ENCODE measurements at regions not wholly inside any gene's neighbourhood (a gene's known extent, or its start where the extent isn't known, plus 50 kb on each side); places are given as distances from the start of the nearest gene placed in this dataset.

- H3K4me3 ChIP-seq = no peak overlapping the region
- no peak overlapping the region for H3K27ac ChIP-seq
- TF ChIP-seq CTCF (IDR thresholded peaks at IDR 0.05) = no peak
- no peak for TF ChIP-seq POLR2A (IDR thresholded peaks at IDR 0.05)
- no peak for DNase-seq
- H3K36me3 ChIP-seq = no peaks in the 10 kb centered on the region
- H3K4me1 ChIP-seq = no peaks in the 10 kb centered on the region
- H3K27me3 ChIP-seq = no peaks in the 10 kb centered on the region
- intact Hi-C loops (cut with DNase I; ENCODE audit: low total_unique reads) = no loop called here
- H3K9me3 ChIP-seq = no peaks in the 10 kb centered on the region
These were observed 663.5 kb downstream of the EPM2A start for GRCh38 chr6:145071836-145072235.

GRCh38 chr6:145073811-145074210, 661.5 kb downstream of the EPM2A start:
- Histone ChIP-seq H3K4me1 (no peaks in the 10 kb centered on the region), H3K27me3 (no peaks in the 10 kb centered on the region), H3K4me3 (no peak overlapping the region), H3K27ac (no peak overlapping the region), H3K9me3 (no peaks in the 10 kb centered on the region), H3K36me3 (no peaks in the 10 kb centered on the region)
- intact Hi-C loops (cut with DNase I; ENCODE audit: low total_unique reads) = no loop called here
- no peak for DNase-seq
- TF ChIP-seq POLR2A (IDR thresholded peaks at IDR 0.05) (no peak), CTCF (IDR thresholded peaks at IDR 0.05) (no peak)

GRCh38 chr6:145074805-145075204, 660.5 kb downstream of the EPM2A start:
- no peak overlapping the region for H3K27ac ChIP-seq
- H3K27me3 ChIP-seq = no peaks in the 10 kb centered on the region
- H3K36me3 ChIP-seq = no peaks in the 10 kb centered on the region
- H3K4me3 ChIP-seq = no peak overlapping the region
- DNase-seq = no peak
- H3K4me1 ChIP-seq = no peaks in the 10 kb centered on the region
- no peak for TF ChIP-seq CTCF (IDR thresholded peaks at IDR 0.05)
- no peak for TF ChIP-seq POLR2A (IDR thresholded peaks at IDR 0.05)
- intact Hi-C loops (cut with DNase I; ENCODE audit: low total_unique reads) = no loop called here
- H3K9me3 ChIP-seq = no peaks in the 10 kb centered on the region

GRCh38 chr6:145075425-145075824, 659.9 kb downstream of the EPM2A start:
- intact Hi-C loops (cut with DNase I; ENCODE audit: low total_unique reads) = no loop called here
- Histone ChIP-seq H3K27me3 (no peaks in the 10 kb centered on the region), H3K27ac (no peak overlapping the region), H3K4me1 (no peaks in the 10 kb centered on the region), H3K9me3 (no peaks in the 10 kb centered on the region), H3K4me3 (no peak overlapping the region), H3K36me3 (no peaks in the 10 kb centered on the region)
- TF ChIP-seq POLR2A (IDR thresholded peaks at IDR 0.05) (no peak), CTCF (IDR thresholded peaks at IDR 0.05) (no peak)
- DNase-seq = no peak

- H3K9me3 ChIP-seq = no peaks in the 10 kb centered on the region
- intact Hi-C loops (cut with DNase I; ENCODE audit: low total_unique reads) = no loop called here
These were observed 659.0 kb downstream of the EPM2A start for GRCh38 chr6:145076115-145076841.

More at GRCh38 chr6:145076115-145076841, 659.0 kb downstream of the EPM2A start:
- no peaks in the 10 kb centered on the region for H3K4me1 ChIP-seq
- no peaks in the 10 kb centered on the region for H3K27me3 ChIP-seq
- TF ChIP-seq POLR2A (IDR thresholded peaks at IDR 0.05) (no peak), CTCF (IDR thresholded peaks at IDR 0.05) (no peak)
- H3K4me3 ChIP-seq = no peak overlapping the region
- no peak for DNase-seq
- no peak overlapping the region for H3K27ac ChIP-seq
- no peaks in the 10 kb centered on the region for H3K36me3 ChIP-seq
